Activated CD8-positive, alpha-beta memory T cell treated with anti-CD3 and anti-CD28 coated beads for 36 hours (primary cell): ENCODE measurements at regions not wholly inside any gene's neighbourhood (a gene's known extent, or its start where the extent isn't known, plus 50 kb on each side); places are given as distances from the start of the nearest gene placed in this dataset.

ENCODE experiments used
- CTCF ChIA-PET: fragments of 350-600 bp; sonication (Branson Sonifier 250); formaldehyde crosslinking; loops from one replicate; lab custom pipeline; 2021; ENCODE audit warnings: antibody characterized with exemption; lab: Charles Lee
- POLR2A ChIA-PET: fragments of 350-600 bp; sonication (Branson Sonifier 250); formaldehyde crosslinking; loops from one replicate; lab custom pipeline; 2021; ENCODE audit warnings: antibody characterized with exemption; lab: Charles Lee

DNA sequence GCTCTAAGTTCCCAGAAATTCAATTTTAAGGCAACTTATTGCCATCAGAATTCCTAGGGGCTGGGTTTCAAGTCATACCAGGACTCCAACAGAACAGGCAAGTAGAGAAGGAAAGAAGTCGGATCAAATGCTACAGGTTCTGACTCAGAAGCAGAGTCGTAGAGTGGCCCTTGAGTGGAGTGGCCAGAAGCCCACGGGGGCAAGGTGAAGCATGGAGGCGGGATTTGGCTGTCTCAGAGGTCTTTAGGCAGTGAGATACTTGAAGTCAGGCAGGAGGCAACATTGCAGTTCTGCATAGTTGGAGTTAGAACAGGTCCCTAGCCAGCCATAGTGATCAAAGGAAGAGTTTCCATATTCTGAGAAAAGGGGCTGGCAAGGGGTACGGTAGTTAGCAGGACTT lies 111.6 kb downstream of the NHLRC3 start:
- POLR2A ChIA-PET = no interaction called here
- CTCF ChIA-PET = interaction anchor here (0.7 kb wide), 1 partner anchor 17 kb away, joined by 3 read pairs; no protein-coding TSS in a partner anchor

DNA sequence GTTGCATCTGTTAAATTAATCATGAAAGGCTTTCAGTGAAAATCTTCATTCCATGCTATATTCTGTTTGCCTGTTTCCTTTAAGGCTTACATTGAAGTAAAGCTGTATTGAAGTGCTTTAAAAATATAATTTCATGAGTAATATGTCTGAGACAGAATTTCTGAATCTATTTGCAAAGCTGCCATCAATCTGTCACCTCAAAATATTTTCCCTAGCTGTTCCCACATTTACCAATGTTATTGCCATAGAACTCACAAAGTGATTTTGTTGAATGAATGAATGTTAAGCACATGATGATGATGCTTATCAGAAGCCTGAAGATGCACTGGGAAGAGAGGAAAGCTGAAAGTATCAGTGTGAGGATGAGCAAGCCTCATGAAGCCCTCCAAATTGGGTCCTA lies 115.8 kb downstream of the NHLRC3 start:
- ChIA-PET POLR2A (no interaction called here), CTCF (no interaction called here)

DNA sequence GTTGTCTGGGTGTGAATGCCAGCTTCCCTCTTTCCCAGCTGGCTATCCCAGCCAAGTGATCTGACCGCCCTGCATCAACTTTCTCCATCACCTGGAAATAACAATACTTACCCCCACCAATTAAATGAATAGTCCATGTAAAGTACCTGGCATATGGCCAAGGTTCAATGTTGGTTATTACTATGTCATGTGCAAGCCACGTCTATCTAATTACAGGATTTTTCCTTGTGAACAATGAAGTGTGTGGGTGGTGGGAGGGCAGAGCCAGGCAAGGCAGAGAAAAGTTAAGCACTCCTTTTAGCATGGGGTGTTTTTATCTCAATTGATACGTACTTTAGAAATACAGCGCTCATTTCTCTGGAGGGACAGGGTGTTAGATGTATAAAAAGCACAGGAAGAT lies 121.1 kb downstream of the NHLRC3 start:
- ChIA-PET POLR2A (no interaction called here), CTCF (no interaction called here)

DNA sequence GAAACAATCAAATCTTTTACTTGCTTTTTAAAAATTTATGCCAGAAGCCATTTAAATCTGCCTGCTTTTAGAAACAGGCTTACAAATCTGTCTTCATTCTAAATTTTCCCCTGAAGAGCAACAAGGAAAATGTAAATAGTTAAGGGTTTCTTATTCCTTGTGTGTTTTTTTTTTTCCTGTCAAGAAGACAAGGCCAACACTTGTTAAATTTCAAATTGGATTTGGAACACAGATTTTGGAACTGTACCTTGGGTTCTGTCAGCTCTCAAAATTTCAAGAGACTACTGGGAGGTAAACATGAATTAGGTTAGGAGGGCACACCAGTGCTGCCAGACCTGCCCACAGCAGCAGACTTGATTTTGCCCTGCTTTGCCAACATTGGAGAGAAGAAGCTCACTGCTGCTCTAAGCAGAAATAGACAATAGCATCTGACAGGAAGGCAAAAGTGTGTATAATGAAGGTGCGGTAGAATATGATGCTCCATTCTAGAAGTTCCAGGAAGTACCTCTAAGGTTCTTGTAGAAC lies 121.7 kb downstream of the NHLRC3 start:
- CTCF ChIA-PET = no interaction called here
- POLR2A ChIA-PET = no interaction called here

DNA sequence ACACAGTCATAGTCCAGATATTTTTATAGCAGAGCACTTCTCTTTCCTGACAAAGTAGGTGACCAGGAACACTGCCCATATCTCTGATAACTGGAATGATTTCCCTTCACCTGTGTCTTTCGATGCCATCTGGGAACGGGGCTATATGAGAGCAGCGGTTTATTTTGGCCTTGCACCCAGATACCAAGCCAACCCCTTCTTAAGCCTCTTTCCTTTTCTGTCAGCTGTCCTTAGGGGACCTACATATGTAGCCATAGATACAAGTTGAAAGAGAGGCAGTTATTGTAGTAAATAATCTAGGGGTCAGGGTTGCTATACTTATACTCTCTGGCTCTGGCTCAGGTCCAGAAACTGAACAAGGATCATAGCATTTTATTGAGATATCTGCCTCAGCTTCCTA lies 128.8 kb downstream of the NHLRC3 start:
- ChIA-PET CTCF (no interaction called here), POLR2A (no interaction called here)

DNA sequence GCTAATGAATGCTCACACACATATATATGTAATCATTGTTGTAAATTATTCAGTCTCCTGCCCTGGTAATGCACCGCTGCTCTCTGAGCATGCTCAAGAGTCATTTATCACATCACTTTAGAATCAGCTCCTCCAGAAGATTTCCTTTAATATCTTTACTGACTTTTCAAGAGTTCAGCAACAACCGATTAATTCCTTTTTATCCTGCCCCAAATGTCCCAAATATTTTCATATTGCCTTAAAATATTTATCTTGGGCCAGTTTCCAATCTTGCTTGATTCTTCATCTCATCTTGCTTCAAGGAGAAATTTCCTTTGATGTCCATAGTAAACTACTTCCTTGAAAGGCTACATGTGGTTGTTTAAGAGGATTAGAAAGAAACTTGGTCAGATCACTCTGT lies 132.5 kb downstream of the NHLRC3 start:
- POLR2A ChIA-PET = no interaction called here
- CTCF ChIA-PET = no interaction called here

DNA sequence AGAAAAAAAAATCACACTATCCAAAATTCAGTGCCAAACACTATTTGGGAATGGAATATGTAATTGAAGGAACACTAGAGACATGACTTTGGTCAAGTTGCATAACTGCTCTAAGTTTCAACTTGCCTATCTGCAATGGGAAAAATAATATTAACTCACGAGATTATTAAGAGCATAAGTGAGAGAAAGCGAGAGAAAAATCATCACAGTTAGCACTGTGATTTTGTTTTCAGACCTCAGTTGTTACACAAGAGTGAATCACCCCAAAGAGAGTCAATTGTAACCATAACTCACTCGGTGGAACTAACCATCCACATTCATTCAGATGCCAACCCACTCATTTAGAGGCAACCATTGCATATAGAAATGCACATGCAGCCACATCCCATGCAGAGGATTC lies 147.1 kb downstream of the NHLRC3 start:
- POLR2A ChIA-PET = no interaction called here
- CTCF ChIA-PET = interaction anchor here (1.1 kb wide), 1 partner anchor 9 kb away, joined by 3 read pairs; no protein-coding TSS in a partner anchor

DNA sequence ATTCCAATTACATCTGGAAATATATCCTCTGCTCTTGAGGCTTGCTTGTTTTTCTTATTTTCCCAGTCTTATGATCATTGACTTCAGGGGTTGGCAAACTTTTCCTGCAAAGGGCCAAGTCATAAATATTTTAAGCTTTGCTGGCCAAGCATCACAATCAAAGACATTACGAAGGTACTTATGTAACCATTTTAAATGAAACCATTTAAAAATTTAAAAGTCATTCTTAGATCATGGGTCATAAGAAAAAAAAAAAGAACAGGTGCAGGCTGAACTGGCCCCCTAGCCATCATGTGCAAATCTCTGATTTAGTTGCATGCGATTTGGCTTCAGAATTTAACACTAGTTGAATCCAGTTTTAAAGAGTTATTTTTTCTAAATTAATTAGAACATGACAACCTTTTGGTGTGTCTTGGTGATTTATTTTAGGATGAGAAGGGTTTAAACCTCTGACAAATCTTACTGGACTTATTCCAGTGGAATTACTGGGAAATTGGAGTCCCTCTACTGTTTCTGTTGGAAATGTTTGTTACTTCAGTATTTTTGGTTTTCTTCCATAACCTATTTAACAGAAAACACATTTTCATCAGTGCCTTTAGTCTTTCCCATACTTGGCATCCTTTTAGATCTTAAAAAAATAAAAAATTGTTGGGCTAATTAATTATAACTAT lies 148.1 kb downstream of the NHLRC3 start:
- ChIA-PET POLR2A (no interaction called here), CTCF (no interaction called here)

DNA sequence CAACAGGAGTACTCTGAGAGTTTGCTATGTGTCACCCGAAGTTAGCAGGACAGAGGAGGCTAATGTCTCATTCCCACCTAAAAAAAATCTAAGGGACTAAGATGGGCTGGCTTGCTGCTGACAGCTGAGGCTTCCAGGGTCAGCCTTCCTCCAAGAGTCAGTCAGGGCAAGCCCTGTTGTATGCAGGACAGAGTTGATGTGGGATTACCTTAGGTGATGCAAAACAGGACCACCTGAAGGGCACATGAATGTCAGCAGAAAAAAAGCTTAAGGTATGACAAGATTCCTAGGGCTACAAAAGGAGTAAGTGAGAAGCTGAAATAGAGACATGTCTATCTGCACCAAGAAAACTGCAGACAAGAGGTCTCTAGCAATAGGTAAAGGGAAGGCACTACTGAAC lies 151.5 kb downstream of the NHLRC3 start:
- POLR2A ChIA-PET = no interaction called here
- CTCF ChIA-PET = no interaction called here

DNA sequence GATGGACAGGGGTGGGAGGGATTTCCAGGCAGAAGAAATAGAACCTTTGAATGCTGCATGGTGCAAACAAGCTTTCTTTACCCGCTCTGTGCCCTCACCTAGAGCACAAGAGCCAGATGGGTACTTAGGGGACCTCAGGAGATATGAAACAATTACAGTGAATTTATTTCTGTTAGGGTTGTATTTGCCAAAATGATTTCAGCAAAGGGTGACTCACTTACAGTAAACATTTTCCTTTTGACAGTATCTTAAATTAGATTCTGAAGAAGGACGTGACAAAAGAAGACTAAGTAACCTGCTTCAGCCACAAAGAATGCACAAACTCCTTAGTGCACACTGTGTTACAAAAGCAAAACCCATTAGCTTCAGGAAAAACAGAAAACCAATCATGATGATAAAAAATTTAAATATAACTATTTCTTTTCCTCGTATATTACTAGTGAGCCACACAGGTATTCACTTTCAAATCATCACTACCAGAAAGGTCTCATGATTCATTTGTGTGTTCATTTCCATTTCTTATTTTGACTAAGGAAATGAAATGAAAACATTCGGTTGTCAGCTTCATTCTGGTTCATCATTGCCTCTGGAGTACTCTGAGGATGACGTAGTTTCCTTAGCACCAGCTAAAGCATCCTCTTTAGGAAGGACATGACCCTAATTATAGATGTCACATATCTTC lies 158.8 kb downstream of the NHLRC3 start:
- CTCF ChIA-PET = no interaction called here
- POLR2A ChIA-PET = no interaction called here

DNA sequence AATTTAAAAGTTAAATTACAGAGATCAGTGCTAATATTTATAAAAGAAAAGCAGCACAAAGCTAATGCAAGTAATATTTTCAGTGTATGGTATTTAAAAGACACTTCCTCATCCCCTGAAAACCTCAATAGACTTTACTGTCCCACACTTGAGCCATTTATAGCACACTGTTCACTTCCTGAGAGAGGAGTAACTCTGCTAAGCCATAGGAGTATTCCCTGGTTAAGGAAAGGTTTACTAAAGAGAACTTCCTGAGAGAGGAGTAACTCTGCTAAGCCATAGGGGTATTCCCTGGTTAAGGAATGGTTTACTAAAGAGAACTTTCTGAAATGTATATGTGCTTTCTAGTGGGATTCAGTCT lies 159.4 kb downstream of the NHLRC3 start:
- ChIA-PET CTCF (no interaction called here), POLR2A (no interaction called here)

DNA sequence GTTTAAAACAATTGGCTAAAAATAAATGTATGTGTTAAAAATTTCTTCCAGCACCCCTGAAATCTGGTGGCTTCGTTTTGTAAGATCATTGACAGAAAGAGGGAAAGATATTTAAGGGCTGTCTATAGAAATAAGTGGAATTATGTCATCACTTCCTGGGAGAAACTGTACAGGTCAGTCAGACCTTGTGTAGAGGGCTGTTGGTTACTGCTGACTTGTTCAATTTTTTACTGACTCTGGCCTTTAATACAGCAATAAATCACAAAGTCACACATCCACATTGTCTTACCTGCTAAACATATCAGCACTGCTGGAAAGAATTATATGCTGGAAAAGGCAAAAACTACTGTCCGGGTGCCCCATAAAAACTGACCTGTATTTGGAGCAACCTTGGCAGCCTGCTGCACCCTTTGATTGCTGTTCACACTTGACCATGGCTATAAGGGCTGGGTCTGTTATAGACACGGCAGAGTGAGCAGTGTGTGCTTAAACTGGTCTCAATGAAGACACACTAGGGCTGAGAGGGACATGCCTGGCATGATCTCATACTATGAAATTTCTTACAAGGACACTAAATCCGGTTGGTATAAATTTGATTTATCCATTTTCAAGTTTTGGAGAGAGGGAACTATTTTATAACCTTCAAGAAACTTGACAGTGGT lies 162.1 kb downstream of the NHLRC3 start:
- POLR2A ChIA-PET = no interaction called here

DNA sequence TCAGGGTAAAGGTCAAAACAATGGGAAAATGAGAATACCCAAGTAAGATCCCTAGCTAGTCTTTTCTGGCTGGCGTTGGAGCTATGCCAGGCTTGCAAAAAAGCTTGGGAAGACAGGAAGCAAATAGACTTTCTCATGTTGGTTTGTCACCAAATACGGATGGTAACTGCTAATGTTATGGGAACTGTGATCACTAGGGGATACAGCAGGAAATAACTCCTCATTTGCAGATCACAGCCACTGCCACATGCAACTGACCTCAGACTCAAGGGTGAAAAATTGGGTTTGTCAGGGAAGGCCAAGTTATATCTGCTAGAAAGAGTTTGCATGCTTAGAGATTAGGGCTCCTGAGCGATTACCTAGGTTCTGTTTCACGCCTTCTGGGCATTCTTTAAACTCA lies 162.9 kb downstream of the NHLRC3 start:
- ChIA-PET CTCF (no interaction called here), POLR2A (no interaction called here)

More for the DNA sequence above, 162.1 kb downstream of the NHLRC3 start:
- CTCF ChIA-PET = no interaction called here

DNA sequence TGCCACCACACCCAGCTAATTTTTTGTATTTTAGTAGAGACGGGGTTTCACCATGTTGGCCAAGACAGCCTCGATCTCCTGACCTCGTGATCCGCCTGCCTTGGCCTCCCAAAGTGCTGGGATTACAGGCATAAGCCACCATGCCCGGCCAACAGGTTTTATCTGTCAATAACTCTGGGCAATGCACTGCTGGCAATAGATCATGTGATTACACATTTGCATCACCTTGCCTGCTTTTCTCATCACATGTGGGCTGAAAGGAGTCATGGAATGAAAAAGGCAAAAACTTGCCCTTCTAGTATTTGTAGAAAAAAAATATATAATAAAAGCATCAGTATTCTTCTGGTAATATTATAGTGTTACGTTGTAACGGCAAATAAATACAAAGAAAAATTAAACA lies 164.5 kb downstream of the NHLRC3 start:
- CTCF ChIA-PET = no interaction called here
- POLR2A ChIA-PET = no interaction called here

DNA sequence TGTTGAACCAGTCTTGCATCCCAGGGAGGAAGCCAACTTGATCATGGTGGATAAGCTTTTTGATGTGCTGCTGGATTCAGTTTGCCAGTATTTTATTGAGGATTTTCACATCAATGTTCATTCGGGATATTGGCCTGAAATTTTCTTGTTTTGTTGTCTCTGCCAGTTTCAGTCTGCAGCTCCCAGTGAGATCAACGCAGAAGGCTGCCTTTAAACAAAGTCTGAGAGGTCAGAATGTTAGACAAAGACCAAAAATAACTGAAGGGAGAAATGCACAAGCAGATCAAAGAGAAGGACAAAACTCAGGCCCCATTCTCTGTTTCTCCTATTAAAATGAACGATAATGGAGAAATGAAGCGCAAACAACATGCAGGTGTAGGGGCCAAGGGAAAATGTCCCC lies 170.4 kb downstream of the NHLRC3 start:
- ChIA-PET POLR2A (no interaction called here), CTCF (no interaction called here)

DNA sequence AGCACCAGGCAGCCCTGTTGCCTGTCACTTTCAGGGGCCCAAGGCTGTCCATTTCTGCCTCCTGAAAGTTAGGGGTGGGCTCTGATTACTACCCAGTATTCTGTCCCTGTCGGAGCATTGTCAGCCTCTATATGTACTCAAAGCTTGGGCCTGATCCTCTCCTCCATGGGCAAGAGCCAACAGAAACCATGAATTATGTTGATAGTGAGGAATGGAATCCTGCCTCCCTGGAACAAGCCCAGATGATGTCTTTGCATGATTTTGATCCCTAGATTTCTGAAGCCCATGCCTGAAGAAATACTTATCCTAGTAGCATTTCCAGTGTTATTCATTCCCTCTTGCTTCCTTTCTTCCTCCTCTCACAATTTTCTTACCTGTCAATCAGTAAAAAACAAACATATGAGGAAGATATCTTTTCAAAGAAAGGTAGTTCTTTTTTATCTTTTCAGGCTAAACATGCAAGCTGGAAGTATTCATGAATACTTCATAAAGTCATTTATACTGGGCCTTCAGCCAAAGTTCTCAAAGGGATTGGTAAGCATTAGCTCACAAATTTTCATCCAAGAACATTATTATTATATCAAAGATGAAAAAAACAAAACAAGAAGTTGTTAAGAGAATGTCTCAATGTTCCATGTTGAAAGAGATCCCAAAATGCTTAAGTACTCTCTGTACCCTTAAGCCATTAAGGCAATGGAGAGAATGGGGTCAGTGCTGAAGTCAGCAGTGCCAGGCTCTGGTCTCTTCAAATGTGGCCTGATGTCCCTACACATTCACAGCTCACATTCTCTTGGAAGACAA lies 171.7 kb downstream of the NHLRC3 start:
- POLR2A ChIA-PET = no interaction called here
- CTCF ChIA-PET = no interaction called here

DNA sequence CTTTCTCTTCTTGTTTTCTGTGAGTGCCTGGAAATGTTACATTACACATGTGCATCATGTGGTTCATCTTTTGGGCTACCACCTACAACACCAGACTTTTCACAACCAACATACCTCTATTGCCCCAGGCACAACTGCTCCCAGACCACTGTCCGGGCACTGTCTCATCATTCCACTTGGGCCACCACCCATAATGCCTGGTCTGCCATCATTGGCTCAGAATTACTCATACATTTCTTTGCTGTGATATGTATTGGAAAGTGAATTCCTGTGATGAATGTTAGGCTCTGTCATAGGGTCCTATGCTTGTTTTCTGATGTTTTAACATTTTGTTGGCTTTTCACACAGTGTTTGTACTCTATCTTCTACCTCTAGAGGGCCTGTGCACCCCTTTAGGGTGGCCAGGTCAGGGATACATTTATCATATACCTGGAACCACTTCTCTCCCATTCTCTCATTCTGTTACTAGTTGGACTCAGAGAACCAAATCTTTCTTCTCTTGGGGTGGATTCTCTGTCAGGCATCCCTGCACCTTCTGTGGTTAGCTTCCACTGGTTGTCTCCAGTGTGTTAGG lies 172.8 kb downstream of the NHLRC3 start:
- POLR2A ChIA-PET = no interaction called here
- CTCF ChIA-PET = interaction anchor here (0.6 kb wide), 1 partner anchor 344 kb away, joined by 3 read pairs; no protein-coding TSS in a partner anchor

DNA sequence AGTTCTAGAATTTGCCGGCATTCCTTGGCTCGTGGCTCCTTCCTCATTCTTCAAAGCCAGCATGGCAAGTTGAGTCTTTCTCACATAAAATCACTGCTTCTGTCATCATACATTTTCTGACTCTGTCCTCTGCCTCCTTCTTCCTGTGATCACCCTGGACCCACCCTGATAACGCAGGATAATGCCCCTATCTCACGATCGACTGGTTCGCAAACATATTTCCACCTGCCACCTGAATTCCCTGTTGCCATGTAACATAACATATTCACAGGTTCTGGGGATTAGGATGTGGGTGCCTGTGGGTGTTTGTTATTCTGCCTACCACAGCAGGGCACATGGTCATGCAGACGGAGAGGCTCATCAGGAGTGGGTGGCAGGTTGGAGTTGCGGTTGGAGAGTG lies 177.7 kb downstream of the NHLRC3 start:
- POLR2A ChIA-PET = no interaction called here
- CTCF ChIA-PET = no interaction called here

DNA sequence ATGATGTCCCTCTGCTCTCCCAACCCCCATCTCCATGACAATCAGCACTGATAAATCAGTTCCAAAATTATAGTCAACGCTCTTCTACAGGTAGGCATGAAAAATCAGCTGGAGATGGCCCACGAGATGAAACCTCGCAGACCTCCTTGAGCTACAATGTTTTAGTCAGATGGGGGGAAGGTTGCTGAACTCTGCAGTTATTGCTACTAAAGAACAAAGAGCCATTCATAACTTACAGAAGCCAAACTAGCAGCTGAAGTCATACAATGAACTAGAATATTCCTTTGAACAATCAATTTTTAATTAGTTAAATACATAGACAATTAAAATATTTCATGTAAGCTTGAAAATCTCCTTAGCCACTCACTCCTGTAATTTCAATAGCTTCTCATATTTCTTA lies 179.2 kb downstream of the NHLRC3 start:
- CTCF ChIA-PET = no interaction called here
- POLR2A ChIA-PET = no interaction called here
